ENCODE measurements at regions not wholly inside any gene's neighbourhood (a gene's known extent, or its start where the extent isn't known, plus 50 kb on each side); places are given as distances from the start of the nearest gene placed in this dataset.
A peak's percentile ranks its signal among the peaks of the same experiment; 100 is the strongest.

DNA sequence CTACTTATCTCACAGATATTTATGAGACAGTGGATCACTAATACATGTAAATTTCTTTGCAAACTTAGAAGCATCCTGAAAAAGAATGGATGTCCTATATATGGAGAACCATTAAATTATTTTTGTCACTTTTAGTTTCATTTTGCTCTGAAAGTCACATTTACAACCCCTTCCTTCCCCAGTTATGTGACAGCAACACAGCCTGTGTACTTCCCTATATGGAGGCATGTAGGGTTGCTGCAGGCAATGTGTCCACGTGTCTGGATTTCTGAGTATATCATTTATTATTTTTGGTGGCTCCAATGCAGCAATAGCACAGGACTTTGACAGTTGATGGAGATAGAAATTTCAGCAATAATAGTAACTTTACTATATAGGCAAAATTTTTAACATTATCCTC lies 156.4 kb downstream of the ST8SIA4 start:
- H3K27ac ChIP-seq (ENCODE audit: low read length) = no peak overlapping the region
- no peaks in the 10 kb centered on the region for H3K9me3 Mint-ChIP-seq
- peaks cover 0 to 11% of the 10 kb centered on the region in 2 donors for H3K27me3 Mint-ChIP-seq (ENCODE audit: low read depth in 2 of 2)

DNA sequence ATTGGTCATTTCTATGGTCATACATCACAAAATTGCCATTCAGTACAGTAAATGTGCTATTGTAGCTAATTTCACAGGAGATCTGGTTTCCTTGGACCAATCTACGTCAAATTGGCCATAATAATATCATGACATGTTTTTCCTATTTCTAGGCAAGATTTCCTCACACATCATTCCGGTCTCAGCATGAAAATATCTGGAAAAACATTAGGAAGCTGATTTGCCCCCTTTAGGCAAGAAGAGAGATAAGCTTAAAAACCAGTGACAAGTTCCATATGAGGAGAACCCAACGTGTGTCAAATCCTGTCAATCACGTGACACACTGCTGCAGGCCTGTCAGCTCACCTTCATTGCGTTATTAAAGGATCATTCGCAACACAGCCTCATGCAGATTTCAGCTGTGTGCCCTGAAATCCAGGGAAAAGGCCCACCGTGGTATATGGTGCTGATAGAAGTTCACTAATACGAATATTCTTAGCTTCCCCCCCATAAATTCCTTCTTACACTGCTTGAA lies 153.3 kb downstream of the ST8SIA4 start:
- DNase-seq (no peak), ATAC-seq (no peak)
- Mint-ChIP-seq H3K4me3 (no peak overlapping the region), H3K36me3 (no peaks in the 10 kb centered on the region), H3K4me1 (peaks cover 5 to 7% of the 10 kb centered on the region in 2 donors), H3K27me3 (ENCODE audit: low read depth in 2 of 2) (peaks cover 0 to 11% of the 10 kb centered on the region in 2 donors), H3K9me3 (no peaks in the 10 kb centered on the region), H3K27ac (no peak overlapping the region)
- no peaks in the 10 kb centered on the region for H3K4me1 ChIP-seq (ENCODE audit: control insufficient read depth, insufficient read depth, low read length)
- H3K36me3 ChIP-seq (ENCODE audit: control insufficient read depth, insufficient read depth, low read length) = no peaks in the 10 kb centered on the region
- TF ChIP-seq, protein P1, sequence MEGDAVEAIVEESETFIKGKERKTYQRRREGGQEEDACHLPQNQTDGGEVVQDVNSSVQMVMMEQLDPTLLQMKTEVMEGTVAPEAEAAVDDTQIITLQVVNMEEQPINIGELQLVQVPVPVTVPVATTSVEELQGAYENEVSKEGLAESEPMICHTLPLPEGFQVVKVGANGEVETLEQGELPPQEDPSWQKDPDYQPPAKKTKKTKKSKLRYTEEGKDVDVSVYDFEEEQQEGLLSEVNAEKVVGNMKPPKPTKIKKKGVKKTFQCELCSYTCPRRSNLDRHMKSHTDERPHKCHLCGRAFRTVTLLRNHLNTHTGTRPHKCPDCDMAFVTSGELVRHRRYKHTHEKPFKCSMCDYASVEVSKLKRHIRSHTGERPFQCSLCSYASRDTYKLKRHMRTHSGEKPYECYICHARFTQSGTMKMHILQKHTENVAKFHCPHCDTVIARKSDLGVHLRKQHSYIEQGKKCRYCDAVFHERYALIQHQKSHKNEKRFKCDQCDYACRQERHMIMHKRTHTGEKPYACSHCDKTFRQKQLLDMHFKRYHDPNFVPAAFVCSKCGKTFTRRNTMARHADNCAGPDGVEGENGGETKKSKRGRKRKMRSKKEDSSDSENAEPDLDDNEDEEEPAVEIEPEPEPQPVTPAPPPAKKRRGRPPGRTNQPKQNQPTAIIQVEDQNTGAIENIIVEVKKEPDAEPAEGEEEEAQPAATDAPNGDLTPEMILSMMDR (IDR thresholded peaks at IDR 0.05) = no peak
- H3K27me3 ChIP-seq (ENCODE audit: control insufficient read depth, insufficient read depth, low read length) = no peaks in the 10 kb centered on the region
- intact Hi-C loops (cut with micrococcal nuclease) = no loop called here
- WGBS (ENCODE audit: insufficient coverage) = 93% methylated on average over 8 of the region's 8 CpGs
- H3K4me3 ChIP-seq (ENCODE audit: low read length) = no peak overlapping the region
- no peaks in the 10 kb centered on the region for H3K9me3 ChIP-seq (ENCODE audit: control insufficient read depth, insufficient read depth, low read length)
- H3K27ac ChIP-seq (ENCODE audit: low read length) = no peak overlapping the region

More for the DNA sequence above, 156.4 kb downstream of the ST8SIA4 start:
- Mint-ChIP-seq H3K36me3 (no peaks in the 10 kb centered on the region), H3K4me3 (no peak overlapping the region), H3K27ac (no peak overlapping the region), H3K4me1 (peaks cover 5 to 7% of the 10 kb centered on the region in 2 donors)
- H3K4me3 ChIP-seq (ENCODE audit: low read length) = no peak overlapping the region
- H3K36me3 ChIP-seq (ENCODE audit: control insufficient read depth, insufficient read depth, low read length) = no peaks in the 10 kb centered on the region
- intact Hi-C loops (cut with micrococcal nuclease) = no loop called here
- H3K27me3 ChIP-seq (ENCODE audit: control insufficient read depth, insufficient read depth, low read length) = no peaks in the 10 kb centered on the region
- TF ChIP-seq, protein P1 (IDR thresholded peaks at IDR 0.05) = no peak
- whole genome bisulfite sequencing (ENCODE audit: insufficient coverage) = 0% methylated on average over 1 of the region's 1 CpG
- H3K4me1 ChIP-seq (ENCODE audit: control insufficient read depth, insufficient read depth, low read length) = no peaks in the 10 kb centered on the region
- DNase-seq = peak in 1 of 2 donors; percentile 5
- no peaks in the 10 kb centered on the region for H3K9me3 ChIP-seq (ENCODE audit: control insufficient read depth, insufficient read depth, low read length)
- ATAC-seq = peak in 1 of 3 donors; percentile 34

GRCh38 chr5:100755435-100755834 lies 147.6 kb downstream of the ST8SIA4 start:
- DNase-seq = no peak
- Mint-ChIP-seq H3K4me3 (no peak overlapping the region), H3K27ac (no peak overlapping the region), H3K36me3 (no peaks in the 10 kb centered on the region), H3K4me1 (no peaks in the 10 kb centered on the region), H3K9me3 (no peaks in the 10 kb centered on the region), H3K27me3 (ENCODE audit: low read depth in 2 of 2) (peaks cover 5 to 12% of the 10 kb centered on the region in 2 donors)
- H3K9me3 ChIP-seq (ENCODE audit: control insufficient read depth, insufficient read depth, low read length) = no peaks in the 10 kb centered on the region
- no peak overlapping the region for H3K27ac ChIP-seq (ENCODE audit: low read length)
- intact Hi-C loops (cut with micrococcal nuclease) = no loop called here
- H3K36me3 ChIP-seq (ENCODE audit: control insufficient read depth, insufficient read depth, low read length) = no peaks in the 10 kb centered on the region
- no peaks in the 10 kb centered on the region for H3K27me3 ChIP-seq (ENCODE audit: control insufficient read depth, insufficient read depth, low read length)
- TF ChIP-seq, protein P1 (IDR thresholded peaks at IDR 0.05) = no peak
- no peak for ATAC-seq
- no peaks in the 10 kb centered on the region for H3K4me1 ChIP-seq (ENCODE audit: control insufficient read depth, insufficient read depth, low read length)
- no CpG with 5 or more reads among the region's 2 CpGs for WGBS (ENCODE audit: insufficient coverage)
- H3K4me3 ChIP-seq (ENCODE audit: low read length) = no peak overlapping the region

Data from natural killer cell (primary cell).